ENCODE measurements at regions not wholly inside any gene's neighbourhood (a gene's known extent, or its start where the extent isn't known, plus 50 kb on each side); places are given as distances from the start of the nearest gene placed in this dataset.
A peak's percentile ranks its signal among the peaks of the same experiment; 100 is the strongest.
"Not testable (repeated sequence)": the region's sequence is repeated elsewhere in the genome, so short reads cannot be mapped to it uniquely, and the experiment has no call there.

GRCh38 chr20:26094498-26094897, 397.8 kb upstream of the ZNF337 start:
- DNase-seq = not testable (repeated sequence)

- not testable (repeated sequence) for DNase-seq
Measured at GRCh38 chr20:26091921-26092320, 395.3 kb upstream of the ZNF337 start.

- DNase-seq = not testable (repeated sequence)
Measured at GRCh38 chr20:26086195-26086594, 389.5 kb upstream of the ZNF337 start.

GRCh38 chr20:26073972-26074371, 377.3 kb upstream of the ZNF337 start:
- not testable (repeated sequence) for DNase-seq

- not testable (repeated sequence) for DNase-seq
Measured at GRCh38 chr20:26059324-26059723, 362.7 kb upstream of the ZNF337 start.

GRCh38 chr20:26058446-26058845, 361.8 kb upstream of the ZNF337 start:
- DNase-seq = not testable (repeated sequence)

- not testable (repeated sequence) for DNase-seq
Measured at GRCh38 chr20:26057135-26057752, 360.6 kb upstream of the ZNF337 start.

GRCh38 chr20:26025792-26026191, 329.1 kb upstream of the ZNF337 start:
- DNase-seq = not testable (repeated sequence)

GRCh38 chr20:26010942-26011276, 314.3 kb upstream of the ZNF337 start:
- DNase-seq = not testable (repeated sequence)

GRCh38 chr20:26010224-26010941, 313.7 kb upstream of the ZNF337 start:
- DNase-seq = not testable (repeated sequence)

- peak in 2 of 4 experiments; percentile 7 to 11 for DNase-seq
Measured at GRCh38 chr20:26009402-26010223, 313.0 kb upstream of the ZNF337 start.

GRCh38 chr20:26008026-26008425, 311.4 kb upstream of the ZNF337 start:
- not testable (repeated sequence) for DNase-seq

- not testable (repeated sequence) for DNase-seq
Measured at GRCh38 chr20:26006164-26006563, 309.5 kb upstream of the ZNF337 start.

GRCh38 chr20:26003959-26004358, 307.3 kb upstream of the ZNF337 start:
- not testable (repeated sequence) for DNase-seq

- DNase-seq = not testable (repeated sequence)
Measured at GRCh38 chr20:25997367-25998038, 300.9 kb upstream of the ZNF337 start.

- DNase-seq = no peak
Measured at GRCh38 chr20:25992146-25992545, 295.5 kb upstream of the ZNF337 start.

- DNase-seq = no peak
Measured at GRCh38 chr20:25991756-25992130, 295.1 kb upstream of the ZNF337 start.

GRCh38 chr20:25991051-25991755, 294.6 kb upstream of the ZNF337 start:
- no peak for DNase-seq

- DNase-seq = not testable (repeated sequence)
Measured at GRCh38 chr20:25989686-25990085, 293.0 kb upstream of the ZNF337 start.

GRCh38 chr20:25989196-25989595, 292.5 kb upstream of the ZNF337 start:
- no peak for DNase-seq

- not testable (repeated sequence) for DNase-seq
Measured at GRCh38 chr20:25987928-25988560, 291.4 kb upstream of the ZNF337 start.
